Uterus (tissue), 2 donors: ENCODE measurements at regions not wholly inside any gene's neighbourhood (a gene's known extent, or its start where the extent isn't known, plus 50 kb on each side); places are given as distances from the start of the nearest gene placed in this dataset.

Source experiments
- POLR2A ChIP-seq, 2 donors: fragments of 450-650 bp; IDR thresholded peaks; one replicate each; pipeline ENCODE4 v1.6.1; 2016; ENCODE audit warnings: antibody characterized with exemption in 2 of 2, mild to moderate bottlenecking in 1 of 2, moderate library complexity in 1 of 2
- TF ChIP-seq, protein P1 (sequence below), 4 experiments: fragments of 200-600 bp in 2 of 4; fragments of 450-650 bp in 2 of 4; sonication (generic) in 2 of 4; IDR thresholded peaks; one replicate each; pipeline ENCODE4 v1.5.1; 2016 to 2019; ENCODE audit warnings: antibody characterized with exemption in 4 of 4, mild to moderate bottlenecking in 2 of 4, moderate library complexity in 1 of 4

DNA sequence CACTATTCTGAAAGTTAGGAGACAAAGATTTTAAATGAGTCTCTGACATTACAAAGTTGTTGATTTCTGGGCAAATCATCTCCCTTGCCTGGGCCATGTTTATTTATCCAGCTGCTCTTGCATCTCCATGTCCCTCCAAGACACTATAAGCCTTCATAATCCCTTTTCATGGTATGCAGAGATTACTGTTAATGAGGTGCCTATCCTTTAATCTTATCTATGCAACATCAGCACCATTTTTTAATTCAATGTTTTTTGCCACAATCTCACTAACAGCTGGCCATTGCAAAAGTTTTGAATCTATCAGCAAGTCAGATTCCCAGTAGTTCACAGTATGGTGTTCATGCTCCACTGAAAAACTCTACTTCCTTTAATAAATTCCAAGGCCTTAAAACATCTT is 108.5 kb upstream of the PTPRD start:
- TF ChIP-seq, protein P1, sequence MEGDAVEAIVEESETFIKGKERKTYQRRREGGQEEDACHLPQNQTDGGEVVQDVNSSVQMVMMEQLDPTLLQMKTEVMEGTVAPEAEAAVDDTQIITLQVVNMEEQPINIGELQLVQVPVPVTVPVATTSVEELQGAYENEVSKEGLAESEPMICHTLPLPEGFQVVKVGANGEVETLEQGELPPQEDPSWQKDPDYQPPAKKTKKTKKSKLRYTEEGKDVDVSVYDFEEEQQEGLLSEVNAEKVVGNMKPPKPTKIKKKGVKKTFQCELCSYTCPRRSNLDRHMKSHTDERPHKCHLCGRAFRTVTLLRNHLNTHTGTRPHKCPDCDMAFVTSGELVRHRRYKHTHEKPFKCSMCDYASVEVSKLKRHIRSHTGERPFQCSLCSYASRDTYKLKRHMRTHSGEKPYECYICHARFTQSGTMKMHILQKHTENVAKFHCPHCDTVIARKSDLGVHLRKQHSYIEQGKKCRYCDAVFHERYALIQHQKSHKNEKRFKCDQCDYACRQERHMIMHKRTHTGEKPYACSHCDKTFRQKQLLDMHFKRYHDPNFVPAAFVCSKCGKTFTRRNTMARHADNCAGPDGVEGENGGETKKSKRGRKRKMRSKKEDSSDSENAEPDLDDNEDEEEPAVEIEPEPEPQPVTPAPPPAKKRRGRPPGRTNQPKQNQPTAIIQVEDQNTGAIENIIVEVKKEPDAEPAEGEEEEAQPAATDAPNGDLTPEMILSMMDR (IDR thresholded peaks at IDR 0.05): no peak
- no peak for TF ChIP-seq POLR2A (IDR thresholded peaks at IDR 0.05)
